ENCODE measurements at regions not wholly inside any gene's neighbourhood (a gene's known extent, or its start where the extent isn't known, plus 50 kb on each side); places are given as distances from the start of the nearest gene placed in this dataset.
"Not testable (repeated sequence)": the region's sequence is repeated elsewhere in the genome, so short reads cannot be mapped to it uniquely, and the experiment has no call there.

DNA sequence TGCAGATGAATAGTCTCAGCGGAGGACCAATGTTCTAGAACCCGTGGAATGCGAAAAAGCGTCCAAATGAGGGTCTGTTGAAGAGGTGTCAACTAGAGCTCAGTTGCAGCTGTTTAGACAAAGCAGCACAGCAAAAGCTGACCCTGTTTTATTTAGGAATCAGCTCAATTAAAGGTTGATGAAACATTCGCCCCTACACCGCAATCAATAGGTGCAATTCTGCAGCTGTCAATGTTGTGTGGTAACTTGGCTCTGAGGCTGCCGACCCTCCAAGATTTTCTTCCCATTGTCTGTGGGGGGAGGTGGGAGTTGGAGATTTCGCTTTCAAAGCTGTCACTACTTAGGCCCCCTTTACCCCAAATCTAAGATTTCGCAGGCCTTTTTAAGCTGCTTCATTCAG, 330.0 kb downstream of the ETAA1 start:
- H3K27me3 ChIP-seq, result no peaks in the 10 kb centered on the region
- no peaks in the 10 kb centered on the region for H3K9me3 ChIP-seq
- no peak overlapping the region for H3K4me3 ChIP-seq
- DNase-seq, result no peak
- H3K36me3 ChIP-seq, result no peaks in the 10 kb centered on the region

DNA sequence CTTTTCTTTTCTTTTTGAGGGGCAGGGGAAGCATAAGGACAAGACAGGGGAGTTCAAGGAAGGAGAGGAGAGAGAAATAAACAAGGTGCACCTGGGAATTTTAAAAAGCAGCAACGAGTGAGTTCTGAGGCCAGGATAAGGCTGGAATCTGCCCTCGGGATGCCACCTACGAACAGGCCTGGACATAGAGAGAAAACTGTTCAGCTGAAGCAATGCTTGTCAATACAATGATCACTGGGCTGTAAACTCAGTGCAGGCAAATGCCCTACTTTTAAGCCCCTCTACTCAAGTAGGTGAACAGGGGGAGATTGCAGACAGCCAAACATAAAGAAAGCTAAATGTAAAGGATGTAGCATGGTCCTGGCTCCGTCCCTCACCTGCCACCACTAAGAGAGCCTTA, 330.5 kb downstream of the ETAA1 start:
- Histone ChIP-seq H3K4me3 (no peak overlapping the region), H3K9me3 (no peaks in the 10 kb centered on the region), H3K36me3 (no peaks in the 10 kb centered on the region), H3K27me3 (no peaks in the 10 kb centered on the region)
- DNase-seq, result no peak

DNA sequence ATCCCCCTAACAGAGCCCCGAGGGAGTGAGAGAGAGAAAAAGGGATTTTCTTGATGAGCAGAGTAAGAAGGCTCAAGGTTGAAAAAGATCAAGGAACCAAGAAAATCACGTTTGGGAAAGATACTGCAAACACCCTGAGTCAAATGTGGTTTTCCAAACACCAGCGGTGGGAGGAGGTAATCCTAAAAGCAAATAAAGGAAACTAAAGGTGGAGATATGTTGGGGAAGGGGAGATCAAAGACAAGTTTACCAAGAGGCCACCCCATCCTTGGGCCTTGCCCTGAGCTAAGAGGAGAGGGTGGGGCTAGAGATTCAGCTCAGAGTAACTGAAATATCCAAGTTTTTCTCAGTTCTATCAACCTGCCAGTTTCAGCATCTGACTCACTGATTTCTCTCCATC, 332.3 kb downstream of the ETAA1 start:
- no peak for DNase-seq
- Histone ChIP-seq H3K36me3 (no peaks in the 10 kb centered on the region), H3K27me3 (no peaks in the 10 kb centered on the region), H3K9me3 (no peaks in the 10 kb centered on the region), H3K4me3 (no peak overlapping the region)

DNA sequence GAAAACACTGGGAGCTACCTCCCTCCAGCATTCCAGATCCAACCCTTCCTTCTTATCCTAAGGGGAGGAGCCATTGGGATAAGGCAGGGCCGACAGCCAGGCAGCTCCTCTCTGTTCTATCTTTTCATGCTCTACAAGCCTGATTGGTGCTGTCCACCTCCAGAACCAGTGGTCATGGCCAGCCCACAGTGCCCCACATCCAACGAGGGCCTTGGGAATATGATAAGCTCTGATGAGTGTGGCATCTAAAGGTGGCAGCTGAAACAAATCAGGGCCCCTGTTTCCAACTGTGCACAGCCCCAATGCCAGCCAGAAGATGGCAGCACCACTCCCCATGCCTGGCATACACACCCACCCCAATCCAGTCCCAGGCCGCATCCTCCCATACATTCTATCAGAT, 329.3 kb downstream of the C1D start:
- Histone ChIP-seq H3K36me3 (no peaks in the 10 kb centered on the region), H3K9me3 (no peaks in the 10 kb centered on the region), H3K4me3 (no peak overlapping the region), H3K27me3 (no peaks in the 10 kb centered on the region)
- peak; percentile 27 for DNase-seq

DNA sequence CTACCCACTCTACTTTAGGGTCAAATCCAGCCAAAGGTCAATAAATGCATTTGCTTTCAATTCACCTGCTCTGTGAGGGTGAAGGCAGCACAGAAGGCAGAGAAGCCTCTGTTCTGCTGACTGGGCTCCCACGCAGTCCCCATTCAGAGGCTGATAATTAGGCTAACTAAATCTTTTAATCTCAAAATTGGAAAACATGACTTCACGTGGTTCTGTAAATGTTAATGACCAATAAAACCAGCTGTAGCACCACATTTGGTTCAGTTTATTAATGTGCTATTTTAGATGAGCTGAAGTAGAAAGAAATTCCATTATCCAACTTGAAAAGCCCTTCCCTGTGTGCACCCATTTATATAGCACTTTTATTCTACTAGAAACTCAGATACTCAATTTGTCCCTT, 310.6 kb downstream of the C1D start:
- no peak for DNase-seq
- Histone ChIP-seq H3K4me3 (no peak overlapping the region), H3K36me3 (no peaks in the 10 kb centered on the region), H3K9me3 (no peaks in the 10 kb centered on the region), H3K27me3 (no peaks in the 10 kb centered on the region)

DNA sequence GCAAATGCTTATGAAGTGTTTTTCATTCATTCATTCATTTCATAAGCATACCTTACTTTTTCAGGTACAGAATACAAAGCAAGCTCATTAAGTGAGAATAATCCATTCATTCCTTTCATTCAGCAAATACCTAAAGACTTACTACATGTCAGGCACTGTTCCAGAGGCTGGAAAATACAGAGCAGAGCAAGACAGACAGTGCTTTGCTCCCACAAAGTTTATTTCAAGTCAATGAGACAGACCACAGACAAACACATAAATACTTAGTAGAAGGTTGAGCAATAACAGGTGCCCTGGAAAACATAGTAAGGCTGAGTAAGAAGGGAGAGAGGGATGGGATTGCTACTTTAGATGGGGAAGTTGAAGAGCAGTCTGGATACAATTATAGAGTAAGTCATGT, 309.8 kb downstream of the C1D start:
- no peaks in the 10 kb centered on the region for H3K36me3 ChIP-seq
- no peaks in the 10 kb centered on the region for H3K27me3 ChIP-seq
- H3K4me3 ChIP-seq, result no peak overlapping the region
- no peak for DNase-seq
- no peaks in the 10 kb centered on the region for H3K9me3 ChIP-seq

DNA sequence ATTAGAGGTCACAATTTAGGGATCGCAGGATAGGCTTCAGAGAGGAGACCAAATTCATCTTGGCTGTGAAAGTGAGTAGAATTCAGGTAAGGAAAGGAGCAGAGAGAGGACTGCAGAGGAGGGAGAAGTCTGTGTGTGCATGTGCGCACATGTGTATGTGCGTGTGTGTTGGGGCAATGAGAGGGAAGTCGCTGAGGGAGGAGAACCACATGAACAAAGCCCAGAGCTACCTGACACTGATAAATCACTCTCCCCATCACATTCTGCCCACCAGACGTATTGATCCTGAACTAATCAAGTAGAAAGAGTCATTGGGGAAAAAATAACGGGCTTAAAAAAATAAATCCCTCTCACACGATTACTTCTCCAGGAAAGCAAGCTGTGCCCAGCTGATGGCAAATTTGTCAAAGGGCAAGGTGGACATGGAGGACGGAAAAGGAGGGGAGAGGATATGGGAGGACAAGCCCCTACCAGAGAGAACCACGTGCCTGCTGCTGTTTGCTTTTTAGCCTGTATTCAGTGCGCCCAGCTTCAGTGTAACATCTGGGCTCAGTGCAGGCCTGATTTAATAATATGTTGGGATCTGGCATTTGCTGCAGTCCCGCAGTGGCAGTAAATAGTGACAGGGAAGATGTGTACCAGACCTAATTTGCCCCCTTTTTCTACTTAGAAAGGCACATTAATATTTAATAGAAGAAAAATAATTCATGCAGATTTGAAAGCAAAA, 307.5 kb downstream of the C1D start:
- H3K27me3 ChIP-seq, result no peaks in the 10 kb centered on the region
- H3K9me3 ChIP-seq, result no peaks in the 10 kb centered on the region
- H3K36me3 ChIP-seq, result no peaks in the 10 kb centered on the region
- no peak overlapping the region for H3K4me3 ChIP-seq
- DNase-seq, result no peak

DNA sequence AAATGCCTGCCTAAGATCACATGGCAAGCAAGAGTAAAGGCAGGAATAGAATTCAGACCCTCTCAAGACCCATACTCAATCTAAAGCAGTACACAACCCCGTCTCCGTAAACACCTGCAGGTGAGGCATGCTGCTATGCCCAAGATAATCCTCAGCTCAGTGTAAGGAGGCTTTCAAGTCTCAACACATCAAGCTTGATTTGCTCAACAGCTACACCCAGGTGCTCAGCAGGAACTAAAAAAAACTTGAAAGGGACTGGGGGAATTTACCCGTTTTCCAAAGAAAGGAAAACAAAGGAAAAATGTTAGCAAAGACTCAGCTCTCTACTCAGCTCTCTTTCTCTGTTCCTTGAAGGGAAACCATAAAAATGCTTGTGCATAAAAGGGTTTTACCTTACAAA, 301.8 kb downstream of the C1D start:
- DNase-seq, result no peak
- Histone ChIP-seq H3K36me3 (no peaks in the 10 kb centered on the region), H3K9me3 (no peaks in the 10 kb centered on the region), H3K4me3 (no peak overlapping the region), H3K27me3 (no peaks in the 10 kb centered on the region)

DNA sequence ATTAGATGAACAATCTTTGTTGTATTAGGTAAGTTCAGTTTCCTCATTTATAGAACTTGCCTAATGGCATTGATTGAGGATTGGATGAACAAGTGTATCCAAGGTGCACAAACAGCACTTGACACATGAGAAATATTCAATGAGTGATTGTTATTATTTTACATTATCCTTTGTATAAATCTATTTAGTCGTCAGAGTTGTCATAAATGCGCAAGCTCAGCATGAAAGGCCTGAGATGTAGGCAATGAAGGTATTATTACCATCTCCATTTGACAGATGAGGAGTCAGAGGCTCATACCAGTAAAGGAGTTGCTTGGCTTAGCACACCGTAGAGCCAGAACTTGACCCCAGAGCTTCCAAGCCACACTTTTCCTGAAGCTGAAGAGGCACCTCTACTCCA, 291.4 kb downstream of the C1D start:
- H3K4me3 ChIP-seq, result no peak overlapping the region
- H3K9me3 ChIP-seq, result no peaks in the 10 kb centered on the region
- no peaks in the 10 kb centered on the region for H3K36me3 ChIP-seq
- no peak for DNase-seq
- H3K27me3 ChIP-seq, result no peaks in the 10 kb centered on the region

DNA sequence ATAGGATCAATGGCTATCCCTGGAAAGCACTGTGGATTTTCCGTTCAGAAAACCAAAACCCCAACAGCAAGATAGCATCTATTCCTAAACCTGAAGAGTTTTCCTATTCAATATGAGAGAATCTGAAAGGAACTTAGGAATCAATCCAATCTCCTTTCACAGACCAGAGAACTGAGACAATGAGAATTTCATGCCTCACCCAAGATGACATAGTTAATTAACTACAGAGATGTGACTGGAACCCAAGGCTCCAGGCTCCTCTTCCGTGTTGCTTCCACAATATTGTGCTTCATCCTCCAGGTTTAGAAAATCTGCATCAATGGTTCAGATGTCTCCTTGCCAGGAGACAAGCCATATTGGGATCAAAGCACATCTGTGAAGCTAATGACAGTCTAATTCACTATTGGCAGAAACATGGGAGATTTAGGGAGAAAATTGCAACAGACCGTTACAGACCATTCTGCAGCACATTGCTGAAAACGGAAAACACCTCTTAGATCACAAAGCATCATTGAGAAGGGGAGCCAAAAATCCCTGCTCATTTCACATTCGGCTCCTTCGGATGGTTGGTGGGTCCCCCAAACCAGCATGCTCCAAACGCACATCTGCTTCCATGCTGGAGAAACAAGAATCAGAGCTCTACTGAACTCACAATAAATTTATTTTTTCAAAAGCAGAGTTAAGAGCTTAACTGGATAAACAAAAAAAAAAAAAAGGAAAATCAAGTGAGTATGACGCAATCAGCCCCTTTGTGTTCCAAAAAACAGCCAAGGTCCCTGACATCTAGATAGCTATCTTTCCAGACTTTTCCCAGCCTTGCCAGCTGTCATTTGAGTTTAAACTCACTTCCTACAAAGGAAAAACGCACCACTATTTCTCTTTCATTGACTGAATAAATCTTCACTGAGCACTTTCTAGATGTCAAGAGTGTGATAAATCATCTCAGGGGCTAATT, 290.3 kb downstream of the C1D start:
- no peaks in the 10 kb centered on the region for H3K9me3 ChIP-seq
- no peaks in the 10 kb centered on the region for H3K27me3 ChIP-seq
- no peak for DNase-seq
- H3K36me3 ChIP-seq, result no peaks in the 10 kb centered on the region
- no peak overlapping the region for H3K4me3 ChIP-seq

DNA sequence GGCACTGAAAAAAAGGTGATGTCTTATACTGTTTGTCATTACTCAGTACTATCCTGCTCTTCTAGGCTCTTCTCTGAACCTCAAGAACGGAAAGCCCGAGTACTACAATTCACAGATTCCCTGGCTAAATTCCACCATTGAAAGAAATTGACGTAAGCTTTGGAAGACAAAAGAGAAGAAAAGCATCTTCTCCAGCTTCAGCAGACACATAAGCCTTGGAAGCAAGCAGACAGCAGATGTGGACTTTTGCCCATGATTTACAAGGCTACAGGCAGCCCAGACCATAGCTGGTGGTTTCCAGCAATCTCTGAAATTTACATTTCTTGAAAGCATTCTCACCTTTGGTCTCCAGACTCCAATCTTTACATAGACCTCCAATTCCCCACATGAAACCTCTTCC, 289.0 kb downstream of the C1D start:
- Histone ChIP-seq H3K4me3 (no peak overlapping the region), H3K9me3 (no peaks in the 10 kb centered on the region), H3K36me3 (no peaks in the 10 kb centered on the region), H3K27me3 (no peaks in the 10 kb centered on the region)
- no peak for DNase-seq

DNA sequence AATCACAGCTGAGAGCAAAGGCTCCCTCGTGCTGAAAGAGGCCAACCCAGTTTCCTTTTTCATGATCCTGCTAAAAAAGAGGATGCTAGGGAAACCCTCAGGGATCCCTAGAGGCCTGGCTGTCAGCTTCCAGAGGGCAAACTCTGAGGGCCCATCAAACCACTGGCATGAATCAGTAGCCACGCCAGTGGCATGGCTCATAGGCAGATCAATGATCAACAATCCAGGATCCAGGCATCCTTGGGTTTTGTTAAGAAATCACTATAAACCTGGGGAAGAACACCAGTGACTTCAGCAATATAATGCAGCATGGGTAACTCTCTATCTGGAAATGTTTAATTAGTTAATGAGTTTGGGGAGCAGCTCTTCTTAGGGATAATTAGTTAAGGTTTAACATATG, 286.5 kb downstream of the C1D start:
- no peak overlapping the region for H3K4me3 ChIP-seq
- H3K9me3 ChIP-seq, result no peaks in the 10 kb centered on the region
- no peaks in the 10 kb centered on the region for H3K27me3 ChIP-seq
- H3K36me3 ChIP-seq, result no peaks in the 10 kb centered on the region
- no peak for DNase-seq

DNA sequence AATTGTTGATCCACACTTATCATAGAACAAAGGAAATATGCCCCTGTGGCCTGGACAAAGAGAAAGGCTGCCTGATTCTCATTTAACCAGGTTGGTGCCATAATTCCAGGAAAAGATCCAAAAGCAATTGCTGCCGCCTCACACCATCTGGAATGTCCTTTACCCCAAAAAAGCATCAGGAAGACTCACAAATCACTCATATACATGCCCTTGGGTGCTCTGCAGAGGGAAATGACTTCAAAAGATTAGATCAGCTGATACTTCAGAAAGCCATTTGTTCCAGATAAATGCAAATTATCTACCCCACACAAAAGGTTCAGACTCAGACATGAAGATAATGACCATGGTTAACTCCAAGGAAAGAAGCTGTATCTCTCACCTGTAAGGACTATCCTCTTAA, 285.8 kb downstream of the C1D start:
- no peaks in the 10 kb centered on the region for H3K9me3 ChIP-seq
- no peak for DNase-seq
- H3K27me3 ChIP-seq, result no peaks in the 10 kb centered on the region
- no peak overlapping the region for H3K4me3 ChIP-seq
- no peaks in the 10 kb centered on the region for H3K36me3 ChIP-seq

DNA sequence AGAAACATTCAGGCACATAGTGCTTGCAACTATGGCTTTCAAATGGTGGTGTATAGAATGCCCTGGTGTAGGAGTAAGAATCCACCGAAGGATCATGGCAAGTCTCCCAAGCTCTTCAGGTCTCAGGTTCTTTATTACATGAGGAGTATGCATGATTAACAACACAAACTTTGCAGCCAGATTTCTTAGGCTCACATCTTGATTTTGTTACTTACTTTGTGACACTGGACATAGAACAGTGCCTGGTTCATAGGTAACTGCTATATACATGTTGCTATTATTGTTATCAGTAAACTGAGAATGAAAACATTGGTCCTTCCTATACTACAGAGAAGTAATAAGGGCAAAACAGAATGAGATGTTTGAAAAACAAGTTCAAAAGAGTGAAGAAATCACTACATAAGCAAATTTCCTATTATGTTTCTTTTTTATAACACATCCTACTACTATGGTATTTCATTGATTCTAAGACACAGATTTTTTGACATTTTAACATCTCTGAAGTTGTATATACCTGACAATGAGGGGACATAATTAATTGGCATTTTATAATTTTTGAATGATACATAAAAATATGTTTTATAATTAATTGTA, 284.9 kb downstream of the C1D start:
- DNase-seq, result no peak
- no peak overlapping the region for H3K4me3 ChIP-seq

DNA sequence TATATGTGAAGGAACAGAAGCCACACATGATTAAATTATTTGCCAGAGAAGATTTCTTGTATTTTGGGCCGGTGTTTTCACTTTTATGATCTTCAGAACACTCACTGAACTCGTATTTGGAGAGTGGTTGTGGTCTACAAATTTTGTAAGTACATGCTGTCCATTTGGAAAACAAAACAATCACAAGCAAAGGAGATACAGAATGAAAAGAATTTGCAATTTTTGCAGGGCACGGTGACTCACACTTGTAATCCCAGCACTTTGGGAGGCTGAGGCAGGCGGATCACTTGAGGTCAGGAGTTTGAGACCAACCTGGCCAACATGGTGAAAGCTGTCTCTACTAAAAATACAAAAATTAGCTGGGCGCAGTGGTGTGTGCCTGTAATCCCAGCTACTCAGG, 282.0 kb downstream of the C1D start:
- H3K4me3 ChIP-seq, H3K36me3 ChIP-seq, H3K27me3 ChIP-seq, DNase-seq, H3K9me3 ChIP-seq: not testable (repeated sequence)

More for the DNA sequence above, 284.9 kb downstream of the C1D start:
- Histone ChIP-seq H3K27me3 (no peaks in the 10 kb centered on the region), H3K36me3 (no peaks in the 10 kb centered on the region), H3K9me3 (no peaks in the 10 kb centered on the region)

DNA sequence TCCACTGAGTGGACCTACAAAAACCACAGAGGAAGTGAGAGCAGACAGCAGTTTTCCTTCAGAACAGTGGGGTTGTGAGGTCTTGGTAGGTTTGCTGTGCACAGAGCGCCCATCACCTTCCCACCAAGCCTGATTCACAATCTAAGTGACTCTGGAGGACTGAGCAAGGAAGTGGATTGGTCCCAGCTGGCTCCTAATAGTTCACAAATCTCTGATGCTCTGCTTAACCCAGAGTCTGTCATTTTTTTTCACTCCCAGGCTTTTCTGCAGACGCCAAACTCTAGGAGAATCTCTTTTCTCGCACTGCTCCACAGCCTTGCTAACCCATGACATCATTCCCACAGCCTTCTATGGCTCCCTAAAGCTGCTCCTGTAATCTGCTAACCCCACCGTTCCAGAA, 280.4 kb downstream of the C1D start:
- DNase-seq, result no peak
- Histone ChIP-seq H3K9me3 (no peaks in the 10 kb centered on the region), H3K36me3 (no peaks in the 10 kb centered on the region), H3K27me3 (no peaks in the 10 kb centered on the region), H3K4me3 (no peak overlapping the region)

DNA sequence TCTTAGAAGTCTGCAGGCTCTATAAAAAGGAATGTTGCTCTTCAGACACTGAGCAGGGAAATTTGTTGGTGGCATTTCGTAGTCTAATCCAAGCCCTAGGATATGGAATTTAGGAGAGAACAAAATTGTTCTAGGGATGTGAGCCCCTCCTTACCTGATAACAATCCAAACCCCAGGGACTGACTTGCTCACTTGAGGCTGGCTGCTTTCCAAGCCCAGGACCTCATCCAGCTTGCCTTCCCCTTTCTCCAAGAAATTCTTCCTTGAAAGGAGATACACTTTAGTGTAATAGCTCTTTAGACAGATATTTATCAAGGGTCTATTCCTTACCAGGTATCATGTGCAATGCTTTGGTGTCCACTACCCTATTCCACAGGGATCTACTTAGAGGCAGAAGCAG, 279.8 kb downstream of the C1D start:
- no peaks in the 10 kb centered on the region for H3K36me3 ChIP-seq

DNA sequence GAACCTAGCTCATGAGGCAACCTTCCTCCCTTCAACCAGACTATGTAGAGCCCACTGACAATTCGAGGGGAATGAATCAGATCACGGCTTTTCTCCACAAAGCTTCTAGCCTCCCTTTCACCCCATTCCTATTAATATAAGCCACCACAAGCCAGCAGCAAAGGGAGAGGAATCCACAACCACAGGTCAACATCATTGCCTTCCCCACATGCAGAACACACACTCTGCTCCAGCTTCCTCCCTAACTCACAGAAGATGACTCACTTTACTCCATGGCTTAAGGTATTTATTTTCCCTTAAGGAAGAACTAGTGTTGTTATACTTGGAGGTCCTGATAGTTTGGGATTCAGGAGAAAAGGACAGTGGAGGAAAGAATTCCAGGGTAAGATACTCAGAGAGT, 272.2 kb downstream of the C1D start:
- no peaks in the 10 kb centered on the region for H3K9me3 ChIP-seq
- no peaks in the 10 kb centered on the region for H3K27me3 ChIP-seq
- DNase-seq, result no peak
- no peak overlapping the region for H3K4me3 ChIP-seq
- no peaks in the 10 kb centered on the region for H3K36me3 ChIP-seq

More for the DNA sequence above, 279.8 kb downstream of the C1D start:
- Histone ChIP-seq H3K27me3 (no peaks in the 10 kb centered on the region), H3K9me3 (no peaks in the 10 kb centered on the region), H3K4me3 (no peak overlapping the region)
- DNase-seq, result no peak
